Ascending aorta (tissue), 2 donors: ENCODE measurements at regions not wholly inside any gene's neighbourhood (a gene's known extent, or its start where the extent isn't known, plus 50 kb on each side); places are given as distances from the start of the nearest gene placed in this dataset.
A peak's percentile ranks its signal among the peaks of the same experiment; 100 is the strongest.

Source experiments
- DNase-seq, 2 donors: peaks; one replicate each; pipeline ENCODE4 v3.0.0-alpha.2; 2019; ENCODE audit warnings: low spot score in 2 of 2
- H3K27ac ChIP-seq, 2 donors: fragments of 200-600 bp; sonication (generic); one replicate each; pipeline ENCODE4 v1.5.1; 2016 to 2017; ENCODE audit warnings: mild to moderate bottlenecking in 1 of 2
- H3K27me3 ChIP-seq: fragments of 200-600 bp; sonication (generic); one replicate; pipeline ENCODE4 v1.5.1; 2017
- H3K36me3 ChIP-seq, 2 donors: fragments of 200-600 bp; sonication (generic); one replicate each; pipeline ENCODE4 v1.5.1; 2016
- H3K4me1 ChIP-seq, 2 donors: fragments of 200-600 bp; sonication (generic); one replicate each; pipeline ENCODE4 v1.5.1; 2016 to 2017; ENCODE audit warnings: mild to moderate bottlenecking in 1 of 2
- H3K4me3 ChIP-seq, 2 donors: fragments of 200-600 bp; sonication (generic); one replicate each; pipeline ENCODE4 v1.5.1; 2016 to 2017; ENCODE audit warnings: mild to moderate bottlenecking in 1 of 2
- H3K9me3 ChIP-seq, 2 donors: fragments of 200-600 bp; sonication (generic); one replicate each; pipeline ENCODE4 v1.5.1; 2016
- CTCF ChIP-seq, 3 experiments: fragments of 200-600 bp in 2 of 3; fragments of 450-650 bp in 1 of 3; sonication (generic) in 2 of 3; IDR thresholded peaks; one replicate each; pipeline ENCODE4 v1.5.1; 2016 to 2019; ENCODE audit warnings: antibody characterized with exemption in 3 of 3, mild to moderate bottlenecking in 1 of 3, moderate library complexity in 1 of 3
- intact Hi-C: fragments of 100-400 bp; cut with DNase I; formaldehyde crosslinking; loops from one replicate; pipeline ENCODE4 v1.15.1; 2023

GRCh38 chr18:22800551-22800951 lies 132.6 kb upstream of the RBBP8 start:
- H3K4me3 ChIP-seq, result no peak overlapping the region
- H3K4me1 ChIP-seq, result peaks cover 0 to 13% of the 10 kb centered on the region in 2 donors
- peak overlapping the region; percentile 29 to 44 for H3K27ac ChIP-seq
- no peak for DNase-seq
- no peak for TF ChIP-seq CTCF (IDR thresholded peaks at IDR 0.05)
- H3K36me3 ChIP-seq, result no peaks in the 10 kb centered on the region
- no peaks in the 10 kb centered on the region for H3K9me3 ChIP-seq
- no peaks in the 10 kb centered on the region for H3K27me3 ChIP-seq
- intact Hi-C loops, result loop anchor here (10.0 kb wide), 1 partner anchor 614 kb away; no protein-coding TSS in a partner anchor

GRCh38 chr18:22813648-22814328 lies 119.3 kb upstream of the RBBP8 start:
- H3K27me3 ChIP-seq, result no peaks in the 10 kb centered on the region
- H3K4me3 ChIP-seq, result no peak overlapping the region
- no peak for DNase-seq
- H3K36me3 ChIP-seq, result no peaks in the 10 kb centered on the region
- no peak overlapping the region for H3K27ac ChIP-seq
- H3K9me3 ChIP-seq, result no peaks in the 10 kb centered on the region
- peak in 2 of 3 experiments; percentile 23 to 61 for TF ChIP-seq CTCF (IDR thresholded peaks at IDR 0.05)
- intact Hi-C loops, result no loop called here
- no peaks in the 10 kb centered on the region for H3K4me1 ChIP-seq

- Histone ChIP-seq H3K4me1 (no peaks in the 10 kb centered on the region), H3K27me3 (no peaks in the 10 kb centered on the region), H3K27ac (no peak overlapping the region), H3K4me3 (no peak overlapping the region), H3K9me3 (no peaks in the 10 kb centered on the region), H3K36me3 (no peaks in the 10 kb centered on the region)
- no peak for TF ChIP-seq CTCF (IDR thresholded peaks at IDR 0.05)
- intact Hi-C loops, result no loop called here
- DNase-seq, result no peak
These were observed 118.8 kb upstream of the RBBP8 start for GRCh38 chr18:22814329-22814703.

- no peak for DNase-seq
- Histone ChIP-seq H3K4me3 (no peak overlapping the region), H3K36me3 (no peaks in the 10 kb centered on the region), H3K27ac (no peak overlapping the region), H3K4me1 (no peaks in the 10 kb centered on the region), H3K27me3 (no peaks in the 10 kb centered on the region), H3K9me3 (no peaks in the 10 kb centered on the region)
- TF ChIP-seq CTCF (IDR thresholded peaks at IDR 0.05), result no peak
- intact Hi-C loops, result no loop called here
These were observed 116.6 kb upstream of the RBBP8 start for GRCh38 chr18:22816266-22817176.

GRCh38 chr18:22817844-22818243 lies 115.3 kb upstream of the RBBP8 start:
- no peak for TF ChIP-seq CTCF (IDR thresholded peaks at IDR 0.05)
- H3K36me3 ChIP-seq, result no peaks in the 10 kb centered on the region
- H3K4me3 ChIP-seq, result no peak overlapping the region
- no peaks in the 10 kb centered on the region for H3K27me3 ChIP-seq
- no peaks in the 10 kb centered on the region for H3K9me3 ChIP-seq
- DNase-seq, result no peak
- intact Hi-C loops, result no loop called here
- H3K4me1 ChIP-seq, result no peaks in the 10 kb centered on the region
- no peak overlapping the region for H3K27ac ChIP-seq
